HG02852 (cell line): ENCODE measurements at regions not wholly inside any gene's neighbourhood (a gene's known extent, or its start where the extent isn't known, plus 50 kb on each side); places are given as distances from the start of the nearest gene placed in this dataset.

ENCODE experiments used
- ATAC-seq: cut with Tn5 transposase; IDR thresholded peaks from one replicate; pipeline ENCODE4 v1.9.1; 2021; ENCODE audit warnings: mild to moderate bottlenecking, moderate library complexity; ENCODE audit not compliant: unreplicated experiment

GRCh38 chr13:64305246-64305645 is 2889.6 kb upstream of the PCDH20 start:
- no peak for ATAC-seq

GRCh38 chr13:64300239-64300638 is 2884.6 kb upstream of the PCDH20 start:
- no peak for ATAC-seq

GRCh38 chr13:64293923-64294322 is 2878.3 kb upstream of the PCDH20 start:
- ATAC-seq = no peak

- ATAC-seq = no peak
These were observed 2874.1 kb upstream of the PCDH20 start for GRCh38 chr13:64289702-64290101.

- no peak for ATAC-seq
These were observed 2868.3 kb upstream of the PCDH20 start for GRCh38 chr13:64283926-64284325.

- no peak for ATAC-seq
These were observed 2862.8 kb upstream of the PCDH20 start for GRCh38 chr13:64278493-64278892.

- ATAC-seq = no peak
These were observed 2861.4 kb upstream of the PCDH20 start for GRCh38 chr13:64277097-64277496.

GRCh38 chr13:64276232-64276631 is 2860.6 kb upstream of the PCDH20 start:
- ATAC-seq = no peak

- no peak for ATAC-seq
These were observed 2859.0 kb upstream of the PCDH20 start for GRCh38 chr13:64274481-64275217.

- ATAC-seq = no peak
These were observed 2858.1 kb upstream of the PCDH20 start for GRCh38 chr13:64273780-64274179.

- ATAC-seq = no peak
These were observed 2857.0 kb upstream of the PCDH20 start for GRCh38 chr13:64272681-64273080.

- no peak for ATAC-seq
These were observed 2850.4 kb upstream of the PCDH20 start for GRCh38 chr13:64266024-64266423.

GRCh38 chr13:64263285-64263684 is 2847.6 kb upstream of the PCDH20 start:
- no peak for ATAC-seq

GRCh38 chr13:64256751-64257150 is 2841.1 kb upstream of the PCDH20 start:
- ATAC-seq = no peak

- ATAC-seq = no peak
These were observed 2840.3 kb upstream of the PCDH20 start for GRCh38 chr13:64255988-64256387.

- no peak for ATAC-seq
These were observed 2832.9 kb upstream of the PCDH20 start for GRCh38 chr13:64248371-64249065.

GRCh38 chr13:64239372-64239771 is 2823.7 kb upstream of the PCDH20 start:
- ATAC-seq = no peak

GRCh38 chr13:64234255-64234654 is 2818.6 kb upstream of the PCDH20 start:
- ATAC-seq = no peak

- no peak for ATAC-seq
These were observed 2807.4 kb upstream of the PCDH20 start for GRCh38 chr13:64223016-64223415.

GRCh38 chr13:64206430-64207225 is 2791.0 kb upstream of the PCDH20 start:
- no peak for ATAC-seq

GRCh38 chr13:64202517-64202916 is 2786.9 kb upstream of the PCDH20 start:
- ATAC-seq = no peak

GRCh38 chr13:64197232-64197631 is 2781.6 kb upstream of the PCDH20 start:
- ATAC-seq = no peak
